ENCODE measurements at regions not wholly inside any gene's neighbourhood (a gene's known extent, or its start where the extent isn't known, plus 50 kb on each side); places are given as distances from the start of the nearest gene placed in this dataset.

DNA sequence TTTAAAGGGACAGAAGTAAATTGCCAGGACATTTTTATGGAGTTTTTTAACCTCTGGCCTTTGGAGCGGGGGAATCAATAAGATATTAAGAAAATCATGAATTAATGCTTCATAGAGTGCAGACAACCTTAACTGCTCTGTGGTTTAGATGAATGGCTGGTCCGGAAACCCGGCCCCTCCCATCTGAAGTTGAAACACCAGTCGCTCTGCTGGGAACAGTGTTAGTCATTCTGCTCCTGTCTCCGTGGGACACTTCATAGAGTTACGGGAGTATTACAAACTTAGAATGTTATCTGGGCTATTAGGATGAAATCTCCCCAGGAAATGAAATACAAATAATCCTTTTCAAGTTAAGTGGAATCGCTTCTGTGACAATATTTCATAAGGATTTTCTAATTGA is 110.1 kb upstream of the IRX2 start:
- Histone ChIP-seq H3K9me3 (no peaks in the 10 kb centered on the region), H3K4me2 (peak overlapping the region; percentile 61), H3K27me3 (no peaks in the 10 kb centered on the region), H3K4me3 (no peak overlapping the region), H3K4me1 (peaks cover 23% of the 10 kb centered on the region), H3K27ac (no peak overlapping the region), H4K20me1 (no peaks in the 10 kb centered on the region), H3K9ac (no peak overlapping the region), H3K36me3 (no peaks in the 10 kb centered on the region)
- no peak for TF ChIP-seq Cebpa-rat (IDR thresholded peaks at IDR 0.05)

GRCh38 chr5:2860101-2860500 is 108.6 kb upstream of the IRX2 start:
- H3K27me3 ChIP-seq, result no peaks in the 10 kb centered on the region
- H3K4me2 ChIP-seq, result no peak overlapping the region
- no peaks in the 10 kb centered on the region for H3K36me3 ChIP-seq
- H3K9me3 ChIP-seq, result no peaks in the 10 kb centered on the region
- H3K9ac ChIP-seq, result no peak overlapping the region
- H3K27ac ChIP-seq, result no peak overlapping the region
- H3K4me1 ChIP-seq, result peaks cover 23% of the 10 kb centered on the region
- no peaks in the 10 kb centered on the region for H4K20me1 ChIP-seq
- no peak overlapping the region for H3K4me3 ChIP-seq
- TF ChIP-seq Cebpa-rat (IDR thresholded peaks at IDR 0.05), result no peak

GRCh38 chr5:2857837-2858236 is 106.4 kb upstream of the IRX2 start:
- Histone ChIP-seq H3K27me3 (no peaks in the 10 kb centered on the region), H3K4me1 (peaks cover 23% of the 10 kb centered on the region), H3K4me2 (no peak overlapping the region), H4K20me1 (no peaks in the 10 kb centered on the region), H3K4me3 (no peak overlapping the region), H3K9me3 (peaks cover 13% of the 10 kb centered on the region), H3K36me3 (no peaks in the 10 kb centered on the region), H3K9ac (no peak overlapping the region), H3K27ac (no peak overlapping the region)
- TF ChIP-seq Cebpa-rat (IDR thresholded peaks at IDR 0.05), result no peak

- Histone ChIP-seq H4K20me1 (no peaks in the 10 kb centered on the region), H3K4me2 (no peak overlapping the region), H3K4me1 (peaks cover 11% of the 10 kb centered on the region), H3K36me3 (no peaks in the 10 kb centered on the region), H3K9ac (no peak overlapping the region), H3K4me3 (no peak overlapping the region), H3K27me3 (no peaks in the 10 kb centered on the region), H3K27ac (no peak overlapping the region), H3K9me3 (peaks cover 13% of the 10 kb centered on the region)
- no peak for TF ChIP-seq Cebpa-rat (IDR thresholded peaks at IDR 0.05)
Observed at GRCh38 chr5:2856206-2856605, 104.7 kb upstream of the IRX2 start.

DNA sequence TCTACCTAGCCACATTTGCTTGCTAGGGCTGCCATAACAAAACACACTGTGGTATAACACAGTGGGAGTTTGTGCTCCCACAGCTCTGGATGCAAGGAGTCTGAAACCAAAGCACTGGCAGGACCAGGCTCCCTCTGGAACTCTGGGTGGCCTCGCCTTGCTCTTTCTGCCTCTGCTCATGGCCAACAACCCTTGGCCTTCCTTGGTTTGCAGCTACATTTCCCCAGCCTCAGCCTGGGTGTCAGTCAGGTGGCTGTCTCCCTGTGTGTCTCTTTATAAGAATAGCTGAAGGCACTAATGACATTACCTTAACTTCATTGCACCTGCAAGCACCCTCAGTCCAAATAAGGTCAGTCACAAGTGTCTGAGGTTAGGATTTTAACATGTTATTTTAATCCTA is 101.0 kb upstream of the IRX2 start:
- TF ChIP-seq Cebpa-rat (IDR thresholded peaks at IDR 0.05), result no peak
- Histone ChIP-seq H3K4me3 (no peak overlapping the region), H3K4me1 (peaks cover 11% of the 10 kb centered on the region), H3K9ac (no peak overlapping the region), H3K27ac (no peak overlapping the region), H3K36me3 (no peaks in the 10 kb centered on the region), H3K4me2 (no peak overlapping the region), H4K20me1 (no peaks in the 10 kb centered on the region), H3K9me3 (peaks cover 13% of the 10 kb centered on the region), H3K27me3 (no peaks in the 10 kb centered on the region)

GRCh38 chr5:2851895-2852294 is 100.4 kb upstream of the IRX2 start:
- peaks cover 13% of the 10 kb centered on the region for H3K9me3 ChIP-seq
- peaks cover 11% of the 10 kb centered on the region for H3K4me1 ChIP-seq
- H3K27me3 ChIP-seq, result no peaks in the 10 kb centered on the region
- H3K36me3 ChIP-seq, result no peaks in the 10 kb centered on the region
- H4K20me1 ChIP-seq, result no peaks in the 10 kb centered on the region
- H3K27ac ChIP-seq, result no peak overlapping the region
- H3K9ac ChIP-seq, result no peak overlapping the region
- no peak for TF ChIP-seq Cebpa-rat (IDR thresholded peaks at IDR 0.05)
- no peak overlapping the region for H3K4me3 ChIP-seq
- H3K4me2 ChIP-seq, result no peak overlapping the region

DNA sequence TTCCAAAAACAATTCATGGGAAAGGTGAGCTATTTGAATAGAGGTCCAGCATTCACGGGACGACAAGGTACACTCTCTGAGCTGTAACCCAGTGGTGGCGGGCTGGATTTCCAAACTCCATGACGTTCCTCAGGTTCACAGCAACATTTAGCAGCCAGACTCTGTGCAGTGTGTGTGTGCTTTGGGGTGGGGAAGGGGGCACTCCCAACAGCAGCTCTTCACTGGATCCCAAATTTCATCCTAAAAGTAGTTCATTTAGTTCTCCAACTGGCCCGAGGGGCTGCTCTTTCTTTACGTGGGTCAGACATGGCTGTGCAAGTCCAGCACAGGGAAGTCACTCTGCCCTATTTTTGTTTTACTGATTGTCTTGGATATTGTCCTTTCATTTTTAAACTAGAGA is 98.0 kb upstream of the IRX2 start:
- Histone ChIP-seq H3K9me3 (peaks cover 10% of the 10 kb centered on the region), H3K36me3 (no peaks in the 10 kb centered on the region), H4K20me1 (no peaks in the 10 kb centered on the region), H3K27ac (no peak overlapping the region), H3K4me3 (no peak overlapping the region), H3K9ac (no peak overlapping the region), H3K4me2 (no peak overlapping the region), H3K27me3 (no peaks in the 10 kb centered on the region), H3K4me1 (peaks cover 11% of the 10 kb centered on the region)
- TF ChIP-seq Cebpa-rat (IDR thresholded peaks at IDR 0.05), result no peak

DNA sequence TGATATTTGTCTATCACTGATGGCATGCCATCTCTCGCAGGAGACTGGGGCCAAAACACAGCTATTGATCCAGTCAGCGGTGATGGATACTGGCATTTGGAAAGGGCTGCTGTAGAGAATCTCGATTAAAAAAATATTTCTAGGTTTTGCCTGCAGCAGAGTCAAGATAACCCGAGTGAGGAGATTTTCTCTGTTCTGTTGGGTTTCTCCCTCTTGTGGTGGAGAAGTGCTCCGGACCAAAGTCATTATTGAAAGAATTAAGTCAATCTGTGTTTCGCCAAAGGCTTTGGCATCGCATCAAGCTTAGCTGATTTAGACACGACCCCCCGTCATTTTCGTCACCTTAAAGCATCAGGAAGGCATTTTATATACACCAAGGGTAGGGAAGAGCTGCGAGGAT is 97.1 kb upstream of the IRX2 start:
- TF ChIP-seq Cebpa-rat (IDR thresholded peaks at IDR 0.05), result no peak
- Histone ChIP-seq H3K4me1 (peaks cover 11% of the 10 kb centered on the region), H3K36me3 (no peaks in the 10 kb centered on the region), H4K20me1 (no peaks in the 10 kb centered on the region), H3K9ac (no peak overlapping the region), H3K9me3 (0 out of 2 replicates have a peak, but pooled peaks cover 2% of the 10 kb centered on the region), H3K4me3 (no peak overlapping the region), H3K4me2 (peak overlapping the region; percentile 10; the same call in 1 of the 2 replicates), H3K27me3 (no peaks in the 10 kb centered on the region), H3K27ac (no peak overlapping the region)

DNA sequence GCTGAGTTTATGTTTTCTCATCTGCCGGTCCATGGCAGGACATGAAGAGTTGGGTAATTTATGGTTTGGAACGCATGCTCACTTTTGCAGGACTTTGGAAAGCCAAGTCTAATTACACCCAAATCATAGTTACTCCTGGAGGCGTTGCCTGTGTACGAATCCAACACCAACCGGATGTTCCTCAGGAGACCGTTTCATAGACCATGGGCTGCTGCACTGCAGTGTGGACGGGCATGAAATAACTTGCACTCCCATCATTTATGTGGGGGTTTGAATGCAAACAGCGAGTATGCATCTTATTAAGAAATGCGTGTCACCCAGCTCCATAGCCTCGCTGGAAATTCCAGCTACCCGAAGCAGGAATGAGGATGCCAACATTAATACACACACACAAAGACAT is 96.1 kb upstream of the IRX2 start:
- no peaks in the 10 kb centered on the region for H3K27me3 ChIP-seq
- H3K27ac ChIP-seq, result no peak overlapping the region
- H3K4me3 ChIP-seq, result no peak overlapping the region
- no peak overlapping the region for H3K9ac ChIP-seq
- no peaks in the 10 kb centered on the region for H4K20me1 ChIP-seq
- no peak overlapping the region for H3K4me2 ChIP-seq
- H3K4me1 ChIP-seq, result peaks cover 11% of the 10 kb centered on the region
- no peaks in the 10 kb centered on the region; the same call in 1 of the 2 replicates for H3K9me3 ChIP-seq
- H3K36me3 ChIP-seq, result no peaks in the 10 kb centered on the region
- TF ChIP-seq Cebpa-rat (IDR thresholded peaks at IDR 0.05), result no peak

DNA sequence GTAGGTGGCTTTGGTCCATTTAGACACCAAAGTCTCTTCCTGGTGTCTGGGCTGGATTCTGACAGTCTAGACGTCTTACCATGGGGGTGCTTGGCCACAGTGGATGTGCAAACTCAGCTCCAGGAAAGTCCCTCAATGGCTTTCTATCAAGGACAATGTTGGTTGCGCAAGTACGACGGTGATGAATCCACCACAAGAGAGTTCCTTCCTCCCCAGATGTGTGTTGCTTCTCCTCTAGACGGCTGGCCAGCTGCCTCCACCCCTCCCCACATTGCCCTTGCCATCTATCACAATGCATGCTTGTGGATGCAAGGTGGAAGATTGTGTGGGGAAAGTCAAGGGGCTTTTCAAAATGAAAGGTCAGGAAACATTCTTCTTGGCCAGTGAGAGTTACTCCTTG is 89.7 kb upstream of the IRX2 start:
- peak overlapping the region; percentile 39 for H3K27ac ChIP-seq

DNA sequence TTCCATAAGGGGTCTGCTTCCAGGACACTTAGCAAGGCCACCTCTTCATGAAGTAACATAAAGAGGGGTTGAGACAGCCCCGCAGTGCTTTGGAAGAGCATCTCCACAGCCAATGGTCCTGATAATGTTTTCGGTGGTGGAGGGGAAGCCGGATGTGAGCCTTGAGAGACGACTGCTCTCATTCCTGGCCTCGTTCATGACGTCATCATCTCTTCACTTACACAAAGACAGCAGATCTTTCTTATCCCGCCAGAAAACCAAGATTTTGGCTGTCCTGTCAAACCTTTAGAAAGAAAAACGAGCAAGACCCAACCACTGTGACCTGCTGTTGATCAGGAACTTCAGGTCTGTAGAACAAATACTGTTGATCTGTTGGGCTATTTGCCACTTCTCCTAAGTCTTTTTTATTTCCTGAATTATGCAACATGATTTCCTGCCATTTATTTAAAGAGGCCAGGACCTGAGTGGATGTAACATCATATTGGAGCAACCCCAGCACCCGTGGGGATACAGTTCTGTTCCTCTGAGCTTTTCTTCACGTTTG is 89.0 kb upstream of the IRX2 start:
- no peaks in the 10 kb centered on the region for H4K20me1 ChIP-seq
- no peaks in the 10 kb centered on the region for H3K27me3 ChIP-seq
- H3K9me3 ChIP-seq, result peaks cover 39% of the 10 kb centered on the region
- no peak for TF ChIP-seq Cebpa-rat (IDR thresholded peaks at IDR 0.05)
- no peaks in the 10 kb centered on the region for H3K36me3 ChIP-seq
- H3K4me3 ChIP-seq, result 0 out of 2 replicates have a peak overlapping the region, but pooled peaks have one; percentile 8
- H3K9ac ChIP-seq, result no peak overlapping the region
- peak overlapping the region; percentile 39 for H3K27ac ChIP-seq
- H3K4me1 ChIP-seq, result peaks cover 39% of the 10 kb centered on the region
- peak overlapping the region; percentile 75 for H3K4me2 ChIP-seq

More for the DNA sequence above, 89.7 kb upstream of the IRX2 start:
- no peak overlapping the region for H3K4me3 ChIP-seq
- H3K9ac ChIP-seq, result no peak overlapping the region
- peaks cover 31% of the 10 kb centered on the region for H3K4me1 ChIP-seq
- H3K36me3 ChIP-seq, result no peaks in the 10 kb centered on the region
- H4K20me1 ChIP-seq, result no peaks in the 10 kb centered on the region
- TF ChIP-seq Cebpa-rat (IDR thresholded peaks at IDR 0.05), result peak; percentile 99
- no peaks in the 10 kb centered on the region for H3K27me3 ChIP-seq
- peaks cover 31% of the 10 kb centered on the region for H3K9me3 ChIP-seq
- H3K4me2 ChIP-seq, result peak overlapping the region; percentile 75

All from BLaER1 (cell line).